GM23248 (cell line): ENCODE measurements at regions not wholly inside any gene's neighbourhood (a gene's known extent, or its start where the extent isn't known, plus 50 kb on each side); places are given as distances from the start of the nearest gene placed in this dataset.

Experiments
- EZH2 ChIP-seq: fragments of 200-600 bp; sonication (generic); IDR thresholded peaks from 2 replicates; pipeline ENCODE4 v1.6.1; 2018; ENCODE audit warnings: antibody characterized with exemption, mild to moderate bottlenecking; ENCODE audit not compliant: insufficient read depth, poor library complexity, severe bottlenecking
- EZH2phosphoT487 ChIP-seq: fragments of 200-600 bp; sonication (generic); IDR thresholded peaks from 2 replicates; pipeline ENCODE4 v1.6.1; 2018; ENCODE audit warnings: antibody characterized with exemption, moderate library complexity, mild to moderate bottlenecking, low read depth; ENCODE audit not compliant: insufficient read depth

GRCh38 chr7:131681961-131682360 lies 125.5 kb upstream of the PODXL start:
- TF ChIP-seq EZH2 = no peak
- no peak for TF ChIP-seq EZH2phosphoT487
